HG02763 (cell line): ENCODE measurements at regions not wholly inside any gene's neighbourhood (a gene's known extent, or its start where the extent isn't known, plus 50 kb on each side); places are given as distances from the start of the nearest gene placed in this dataset.

Source experiments
- ATAC-seq: cut with Tn5 transposase; IDR thresholded peaks from one replicate; pipeline ENCODE4 v1.9.1; 2021; ENCODE audit warnings: mild to moderate bottlenecking, moderate library complexity; ENCODE audit not compliant: unreplicated experiment

GRCh38 chr3:26345613-26346012 is 277.0 kb upstream of the LRRC3B start:
- no peak for ATAC-seq

GRCh38 chr3:26346497-26346896 is 276.1 kb upstream of the LRRC3B start:
- ATAC-seq: no peak

- no peak for ATAC-seq
Observed at GRCh38 chr3:26347150-26347549, 275.4 kb upstream of the LRRC3B start.

- ATAC-seq: no peak
Observed at GRCh38 chr3:26350853-26351252, 271.7 kb upstream of the LRRC3B start.

GRCh38 chr3:26353097-26353496 is 269.5 kb upstream of the LRRC3B start:
- ATAC-seq: no peak

- ATAC-seq: no peak
Observed at GRCh38 chr3:26358405-26358804, 264.2 kb upstream of the LRRC3B start.

GRCh38 chr3:26365706-26366105 is 256.9 kb upstream of the LRRC3B start:
- ATAC-seq: no peak

- no peak for ATAC-seq
Observed at GRCh38 chr3:26368312-26368711, 254.3 kb upstream of the LRRC3B start.

- ATAC-seq: no peak
Observed at GRCh38 chr3:26369133-26369532, 253.4 kb upstream of the LRRC3B start.

- no peak for ATAC-seq
Observed at GRCh38 chr3:26375843-26376530, 246.6 kb upstream of the LRRC3B start.

GRCh38 chr3:26381411-26381810 is 241.2 kb upstream of the LRRC3B start:
- ATAC-seq: no peak

- ATAC-seq: no peak
Observed at GRCh38 chr3:26406636-26407035, 215.9 kb upstream of the LRRC3B start.

GRCh38 chr3:26418553-26418952 is 204.0 kb upstream of the LRRC3B start:
- no peak for ATAC-seq

GRCh38 chr3:26422415-26422814 is 200.2 kb upstream of the LRRC3B start:
- no peak for ATAC-seq

- ATAC-seq: no peak
Observed at GRCh38 chr3:26425076-26425475, 197.5 kb upstream of the LRRC3B start.

- no peak for ATAC-seq
Observed at GRCh38 chr3:26428992-26429391, 193.6 kb upstream of the LRRC3B start.

GRCh38 chr3:26437678-26438077 is 184.9 kb upstream of the LRRC3B start:
- ATAC-seq: no peak

GRCh38 chr3:26438325-26438940 is 184.1 kb upstream of the LRRC3B start:
- no peak for ATAC-seq

- no peak for ATAC-seq
Observed at GRCh38 chr3:26438981-26439884, 183.3 kb upstream of the LRRC3B start.

- ATAC-seq: no peak
Observed at GRCh38 chr3:26449996-26450395, 172.6 kb upstream of the LRRC3B start.

GRCh38 chr3:26452363-26452762 is 170.2 kb upstream of the LRRC3B start:
- no peak for ATAC-seq

- ATAC-seq: no peak
Observed at GRCh38 chr3:26460985-26461384, 161.6 kb upstream of the LRRC3B start.
